Colonic mucosa (tissue), 4 donors: ENCODE measurements at regions not wholly inside any gene's neighbourhood (a gene's known extent, or its start where the extent isn't known, plus 50 kb on each side); places are given as distances from the start of the nearest gene placed in this dataset.
"Not testable (repeated sequence)": the region's sequence is repeated elsewhere in the genome, so short reads cannot be mapped to it uniquely, and the experiment has no call there.

ENCODE experiments used
- DNase-seq: peaks from one replicate; pipeline ENCODE4 v3.0.0-alpha.2; 2020
- H3K27ac ChIP-seq: fragments of 200-600 bp; one replicate; pipeline ENCODE4 v1.8.0; 2021
- H3K27me3 ChIP-seq: fragments of 200-600 bp; one replicate; pipeline ENCODE4 v1.8.0; 2021
- H3K36me3 ChIP-seq: fragments of 200-600 bp; one replicate; pipeline ENCODE4 v1.8.0; 2021
- H3K4me1 ChIP-seq: fragments of 200-600 bp; one replicate; pipeline ENCODE4 v1.8.0; 2021; ENCODE audit warnings: mild to moderate bottlenecking
- H3K4me3 ChIP-seq: fragments of 200-600 bp; one replicate; pipeline ENCODE4 v1.8.0; 2021
- H3K9ac ChIP-seq, 2 donors: one replicate each; pipeline ENCODE4 v1.7.0; 2013; ENCODE audit warnings: control low read depth in 2 of 2, low read depth in 2 of 2, low read length in 2 of 2
- H3K9me3 ChIP-seq: fragments of 200-600 bp; one replicate; pipeline ENCODE4 v1.8.0; 2021
- CTCF ChIP-seq: fragments of 200-600 bp; IDR thresholded peaks from one replicate; pipeline ENCODE4 v1.8.0; 2022; ENCODE audit warnings: antibody characterized with exemption, mild to moderate bottlenecking
- intact Hi-C: fragments of 100-400 bp; cut with DNase I; formaldehyde crosslinking; loops from one replicate; pipeline ENCODE4 v1.14.1; 2022
- donor health status: healthy.
- donor health status: DM: no; HTN: no; CAD: no.
- donor health status: DM: no; HTN: no; CAD: no.

GRCh38 chr4:83748711-83749110, 212.8 kb downstream of the GPAT3 start:
- intact Hi-C loops, result no loop called here
- Histone ChIP-seq H3K4me3 (no peak overlapping the region), H3K27me3 (no peaks in the 10 kb centered on the region), H3K4me1 (no peaks in the 10 kb centered on the region), H3K27ac (no peak overlapping the region), H3K9me3 (no peaks in the 10 kb centered on the region), H3K9ac (no peak overlapping the region), H3K36me3 (no peaks in the 10 kb centered on the region)
- no peak for TF ChIP-seq CTCF
- DNase-seq, result no peak

GRCh38 chr4:83738895-83739294, 203.0 kb downstream of the GPAT3 start:
- H3K36me3 ChIP-seq, result no peaks in the 10 kb centered on the region
- no peaks in the 10 kb centered on the region for H3K27me3 ChIP-seq
- no peaks in the 10 kb centered on the region for H3K4me1 ChIP-seq
- intact Hi-C loops, result no loop called here
- no peak overlapping the region for H3K9ac ChIP-seq
- DNase-seq, result no peak
- no peak overlapping the region for H3K4me3 ChIP-seq
- H3K27ac ChIP-seq, result no peak overlapping the region
- no peaks in the 10 kb centered on the region for H3K9me3 ChIP-seq
- TF ChIP-seq CTCF, result no peak

- DNase-seq, result no peak
- Histone ChIP-seq H3K9me3 (no peaks in the 10 kb centered on the region), H3K36me3 (no peaks in the 10 kb centered on the region), H3K27ac (no peak overlapping the region), H3K9ac (no peak overlapping the region), H3K4me1 (no peaks in the 10 kb centered on the region), H3K27me3 (no peaks in the 10 kb centered on the region), H3K4me3 (no peak overlapping the region)
- intact Hi-C loops, result no loop called here
- TF ChIP-seq CTCF, result no peak
Measured at GRCh38 chr4:83734576-83734975, 198.7 kb downstream of the GPAT3 start.

- DNase-seq, result no peak
- no peak overlapping the region for H3K9ac ChIP-seq
- H3K27me3 ChIP-seq, result no peaks in the 10 kb centered on the region
- intact Hi-C loops, result no loop called here
- no peak overlapping the region for H3K27ac ChIP-seq
- no peaks in the 10 kb centered on the region for H3K4me1 ChIP-seq
- no peaks in the 10 kb centered on the region for H3K9me3 ChIP-seq
- H3K4me3 ChIP-seq, result no peak overlapping the region
- no peaks in the 10 kb centered on the region for H3K36me3 ChIP-seq
- TF ChIP-seq CTCF, result no peak
Measured at GRCh38 chr4:83732114-83732635, 196.3 kb downstream of the GPAT3 start.

GRCh38 chr4:83731609-83732008, 195.7 kb downstream of the GPAT3 start:
- Histone ChIP-seq H3K4me1 (no peaks in the 10 kb centered on the region), H3K27me3 (no peaks in the 10 kb centered on the region), H3K27ac (no peak overlapping the region), H3K4me3 (no peak overlapping the region), H3K9ac (no peak overlapping the region), H3K36me3 (no peaks in the 10 kb centered on the region), H3K9me3 (no peaks in the 10 kb centered on the region)
- no peak for TF ChIP-seq CTCF
- intact Hi-C loops, result no loop called here
- no peak for DNase-seq

GRCh38 chr4:83730958-83731357, 195.1 kb downstream of the GPAT3 start:
- H3K4me3 ChIP-seq, H3K9me3 ChIP-seq, DNase-seq, H3K27me3 ChIP-seq, H3K36me3 ChIP-seq, H3K27ac ChIP-seq, intact Hi-C loops, H3K9ac ChIP-seq, H3K4me1 ChIP-seq: not testable (repeated sequence)
